ENCODE measurements at regions not wholly inside any gene's neighbourhood (a gene's known extent, or its start where the extent isn't known, plus 50 kb on each side); places are given as distances from the start of the nearest gene placed in this dataset.
"Not testable (repeated sequence)": the region's sequence is repeated elsewhere in the genome, so short reads cannot be mapped to it uniquely, and the experiment has no call there.

DNA sequence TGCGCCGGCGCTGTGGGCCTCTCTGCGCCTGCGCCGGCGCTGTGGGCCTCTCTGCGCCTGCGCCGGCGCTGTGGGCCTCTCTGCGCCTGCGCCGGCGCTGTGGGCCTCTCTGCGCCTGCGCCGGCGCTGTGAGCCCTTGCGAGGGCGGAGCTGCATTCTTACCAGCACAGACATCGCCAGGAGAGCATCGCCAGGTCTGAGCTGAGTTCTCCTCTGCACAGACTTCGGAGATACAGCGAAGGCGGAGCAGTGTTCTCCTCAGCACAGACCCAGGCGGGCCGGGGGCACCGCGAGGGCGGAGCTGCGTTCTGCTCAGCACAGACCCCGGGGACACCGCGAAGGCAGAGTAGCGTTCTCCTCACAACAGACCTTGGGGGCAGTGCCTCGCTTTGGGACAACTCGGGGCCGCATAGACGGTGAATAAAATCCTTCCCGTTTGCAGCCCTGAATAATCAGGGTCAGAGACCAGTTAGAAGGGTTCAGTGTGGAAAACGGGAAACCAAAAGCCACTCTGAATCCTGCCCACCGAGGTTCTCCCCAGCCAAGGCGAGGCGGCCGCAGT lies 1268.1 kb downstream of the FOXD4L5 start:
- TF ChIP-seq, protein P1, sequence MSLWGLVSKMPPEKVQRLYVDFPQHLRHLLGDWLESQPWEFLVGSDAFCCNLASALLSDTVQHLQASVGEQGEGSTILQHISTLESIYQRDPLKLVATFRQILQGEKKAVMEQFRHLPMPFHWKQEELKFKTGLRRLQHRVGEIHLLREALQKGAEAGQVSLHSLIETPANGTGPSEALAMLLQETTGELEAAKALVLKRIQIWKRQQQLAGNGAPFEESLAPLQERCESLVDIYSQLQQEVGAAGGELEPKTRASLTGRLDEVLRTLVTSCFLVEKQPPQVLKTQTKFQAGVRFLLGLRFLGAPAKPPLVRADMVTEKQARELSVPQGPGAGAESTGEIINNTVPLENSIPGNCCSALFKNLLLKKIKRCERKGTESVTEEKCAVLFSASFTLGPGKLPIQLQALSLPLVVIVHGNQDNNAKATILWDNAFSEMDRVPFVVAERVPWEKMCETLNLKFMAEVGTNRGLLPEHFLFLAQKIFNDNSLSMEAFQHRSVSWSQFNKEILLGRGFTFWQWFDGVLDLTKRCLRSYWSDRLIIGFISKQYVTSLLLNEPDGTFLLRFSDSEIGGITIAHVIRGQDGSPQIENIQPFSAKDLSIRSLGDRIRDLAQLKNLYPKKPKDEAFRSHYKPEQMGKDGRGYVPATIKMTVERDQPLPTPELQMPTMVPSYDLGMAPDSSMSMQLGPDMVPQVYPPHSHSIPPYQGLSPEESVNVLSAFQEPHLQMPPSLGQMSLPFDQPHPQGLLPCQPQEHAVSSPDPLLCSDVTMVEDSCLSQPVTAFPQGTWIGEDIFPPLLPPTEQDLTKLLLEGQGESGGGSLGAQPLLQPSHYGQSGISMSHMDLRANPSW (CRISPR knock-in tag; conservative IDR thresholded peaks at IDR 0.05; ENCODE audit: low read depth) = not testable (repeated sequence)
- TF ChIP-seq, protein P2, sequence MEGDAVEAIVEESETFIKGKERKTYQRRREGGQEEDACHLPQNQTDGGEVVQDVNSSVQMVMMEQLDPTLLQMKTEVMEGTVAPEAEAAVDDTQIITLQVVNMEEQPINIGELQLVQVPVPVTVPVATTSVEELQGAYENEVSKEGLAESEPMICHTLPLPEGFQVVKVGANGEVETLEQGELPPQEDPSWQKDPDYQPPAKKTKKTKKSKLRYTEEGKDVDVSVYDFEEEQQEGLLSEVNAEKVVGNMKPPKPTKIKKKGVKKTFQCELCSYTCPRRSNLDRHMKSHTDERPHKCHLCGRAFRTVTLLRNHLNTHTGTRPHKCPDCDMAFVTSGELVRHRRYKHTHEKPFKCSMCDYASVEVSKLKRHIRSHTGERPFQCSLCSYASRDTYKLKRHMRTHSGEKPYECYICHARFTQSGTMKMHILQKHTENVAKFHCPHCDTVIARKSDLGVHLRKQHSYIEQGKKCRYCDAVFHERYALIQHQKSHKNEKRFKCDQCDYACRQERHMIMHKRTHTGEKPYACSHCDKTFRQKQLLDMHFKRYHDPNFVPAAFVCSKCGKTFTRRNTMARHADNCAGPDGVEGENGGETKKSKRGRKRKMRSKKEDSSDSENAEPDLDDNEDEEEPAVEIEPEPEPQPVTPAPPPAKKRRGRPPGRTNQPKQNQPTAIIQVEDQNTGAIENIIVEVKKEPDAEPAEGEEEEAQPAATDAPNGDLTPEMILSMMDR (IDR thresholded peaks at IDR 0.05) = not testable (repeated sequence)
- TF ChIP-seq, protein P3, sequence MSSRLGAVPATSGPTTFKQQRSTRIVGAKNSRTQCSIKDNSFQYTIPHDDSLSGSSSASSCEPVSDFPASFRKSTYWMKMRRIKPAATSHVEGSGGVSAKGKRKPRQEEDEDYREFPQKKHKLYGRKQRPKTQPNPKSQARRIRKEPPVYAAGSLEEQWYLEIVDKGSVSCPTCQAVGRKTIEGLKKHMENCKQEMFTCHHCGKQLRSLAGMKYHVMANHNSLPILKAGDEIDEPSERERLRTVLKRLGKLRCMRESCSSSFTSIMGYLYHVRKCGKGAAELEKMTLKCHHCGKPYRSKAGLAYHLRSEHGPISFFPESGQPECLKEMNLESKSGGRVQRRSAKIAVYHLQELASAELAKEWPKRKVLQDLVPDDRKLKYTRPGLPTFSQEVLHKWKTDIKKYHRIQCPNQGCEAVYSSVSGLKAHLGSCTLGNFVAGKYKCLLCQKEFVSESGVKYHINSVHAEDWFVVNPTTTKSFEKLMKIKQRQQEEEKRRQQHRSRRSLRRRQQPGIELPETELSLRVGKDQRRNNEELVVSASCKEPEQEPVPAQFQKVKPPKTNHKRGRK (CRISPR knock-in tag; IDR thresholded peaks at IDR 0.05; ENCODE audit: borderline replicate concordance) = not testable (repeated sequence)
- TF ChIP-seq, protein P4, sequence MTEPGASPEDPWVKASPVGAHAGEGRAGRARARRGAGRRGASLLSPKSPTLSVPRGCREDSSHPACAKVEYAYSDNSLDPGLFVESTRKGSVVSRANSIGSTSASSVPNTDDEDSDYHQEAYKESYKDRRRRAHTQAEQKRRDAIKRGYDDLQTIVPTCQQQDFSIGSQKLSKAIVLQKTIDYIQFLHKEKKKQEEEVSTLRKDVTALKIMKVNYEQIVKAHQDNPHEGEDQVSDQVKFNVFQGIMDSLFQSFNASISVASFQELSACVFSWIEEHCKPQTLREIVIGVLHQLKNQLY (CRISPR knock-in tag; IDR thresholded peaks at IDR 0.05) = not testable (repeated sequence)
- not testable (repeated sequence) for TF ChIP-seq TEAD4 (CRISPR knock-in tag; IDR thresholded peaks at IDR 0.05); ZBTB21 (CRISPR knock-in tag; IDR thresholded peaks at IDR 0.05; ENCODE audit: borderline replicate concordance)

Data from WTC11 (cell line).